GM13976 (cell line): ENCODE measurements at regions not wholly inside any gene's neighbourhood (a gene's known extent, or its start where the extent isn't known, plus 50 kb on each side); places are given as distances from the start of the nearest gene placed in this dataset.
"Not testable (repeated sequence)": the region's sequence is repeated elsewhere in the genome, so short reads cannot be mapped to it uniquely, and the experiment has no call there.

Source experiments
- DNase-seq: peaks from one replicate; pipeline ENCODE4 v3.0.0; 2012; ENCODE audit warnings: low spot score
- CTCF ChIP-seq: IDR thresholded peaks from 2 replicates; pipeline ENCODE4 v1.5.1; 2012; ENCODE audit warnings: borderline replicate concordance, mild to moderate bottlenecking; ENCODE audit not compliant: insufficient read depth; ENCODE audit errors: extremely low read depth, missing control alignments, control extremely low read depth
- in situ Hi-C: fragments of 300-500 bp; cut with MboI; formaldehyde crosslinking; loops from one replicate; pipeline ENCODE4 v1.12.0; 2022; ENCODE audit warnings: low sequenced_read_pairs, mixed read lengths, inconsistent platforms; ENCODE audit not compliant: unreplicated experiment

GRCh38 chr13:55617241-55617640, 1523.5 kb upstream of the PRR20A start:
- in situ Hi-C loops = no loop called here
- TF ChIP-seq CTCF = no peak
- no peak for DNase-seq

GRCh38 chr13:55627221-55627620, 1513.5 kb upstream of the PRR20A start:
- no peak for DNase-seq
- in situ Hi-C loops = no loop called here
- TF ChIP-seq CTCF = no peak

- in situ Hi-C loops = no loop called here
- no peak for DNase-seq
- TF ChIP-seq CTCF = no peak
Observed at GRCh38 chr13:55632402-55632801, 1508.3 kb upstream of the PRR20A start.

GRCh38 chr13:55649485-55649884, 1491.2 kb upstream of the PRR20A start:
- no peak for DNase-seq
- no peak for TF ChIP-seq CTCF
- in situ Hi-C loops = no loop called here

- no peak for TF ChIP-seq CTCF
- no peak for DNase-seq
- in situ Hi-C loops = no loop called here
Observed at GRCh38 chr13:55652657-55653056, 1488.1 kb upstream of the PRR20A start.

GRCh38 chr13:55653497-55653896, 1487.2 kb upstream of the PRR20A start:
- in situ Hi-C loops = no loop called here
- no peak for TF ChIP-seq CTCF
- no peak for DNase-seq

- DNase-seq = no peak
- in situ Hi-C loops = no loop called here
- TF ChIP-seq CTCF = no peak
Observed at GRCh38 chr13:55654243-55654642, 1486.5 kb upstream of the PRR20A start.

- DNase-seq, in situ Hi-C loops: not testable (repeated sequence)
Observed at GRCh38 chr13:55660264-55660663, 1480.5 kb upstream of the PRR20A start.
